HCT116 (cell line): ENCODE measurements at regions not wholly inside any gene's neighbourhood (a gene's known extent, or its start where the extent isn't known, plus 50 kb on each side); places are given as distances from the start of the nearest gene placed in this dataset.

Experiments
- ATAC-seq: fragments of 200-7000 bp; cut with Tn5 transposase; 2 replicates; pipeline ENCODE4 v1.9.1; 2020; ENCODE audit warnings: mild to moderate bottlenecking, moderate library complexity
- BruUV-seq: library from RNA; stranded (reverse); fragments of 400-500 nt; replicated peaks from 2 replicates; lab custom pipeline; 2021; lab: Mats Ljungman, UMichigan
- CTCF ChIA-PET: fragments of 300-600 bp; sonication (Branson Sonifier 250); formaldehyde crosslinking; loops from one replicate; lab custom pipeline; 2021; ENCODE audit warnings: antibody characterized with exemption; lab: Charles Lee
- POLR2A ChIA-PET: fragments of 300-600, 350-600 bp; sonication (Branson Sonifier 250); formaldehyde crosslinking; loops from one replicate; lab custom pipeline; 2021; ENCODE audit warnings: antibody characterized with exemption; lab: Charles Lee
- RAD21 ChIA-PET, 2 experiments: fragments of 300-600 bp; sonication (Branson Sonifier 250); formaldehyde crosslinking; loops; one replicate each; lab custom pipeline; 2023; ENCODE audit warnings: low total read pairs in 2 of 2; ENCODE audit not compliant: uncharacterized antibody in 2 of 2, unreplicated experiment in 2 of 2, low non-redundant PET in 1 of 2; lab: Charles Lee
- DNase-seq: peaks from one replicate; pipeline ENCODE4 v3.0.0-alpha.2; 2010; ENCODE audit warnings: low read depth, low spot score
- H2AFZ ChIP-seq: fragments of 200-600 bp; shearing (Covaris generic), sonication (generic); 2 replicates; pipeline ENCODE4 v1.6.1; 2017; ENCODE audit warnings: low read depth, mixed run types, mixed read lengths, antibody characterized with exemption, low read length; ENCODE audit not compliant: poor library complexity, severe bottlenecking
- H3K27ac ChIP-seq: 2 replicates; pipeline ENCODE4 v1.5.1; 2012; ENCODE audit warnings: low read depth, low read length
- H3K27me3 ChIP-seq: fragments of 200-600 bp; sonication (generic); 2 replicates; pipeline ENCODE4 v1.6.1; 2016; ENCODE audit warnings: mixed run types, low read length, mixed read lengths; ENCODE audit not compliant: insufficient read depth
- H3K36me3 ChIP-seq, 2 experiments: fragments of 200-500 bp in 1 of 2; fragments of 200-600 bp in 1 of 2; sonication (Bioruptor generic) in 1 of 2; sonication (generic) in 1 of 2; 2 replicates each; pipeline versions ENCODE4 v1.5.1 to v1.6.1; 2014 to 2016; ENCODE audit warnings: low read length in 2 of 2, inconsistent platforms in 1 of 2, mixed read lengths in 1 of 2, mixed run types in 1 of 2; ENCODE audit not compliant: insufficient read depth in 2 of 2, control insufficient read depth in 1 of 2
- H3K4me1 ChIP-seq, 2 experiments: fragments of 200-600 bp in 1 of 2; sonication (generic) in 1 of 2; 2 replicates each; pipeline versions ENCODE4 v1.5.1 to v1.6.1; 2012 to 2017; ENCODE audit warnings: low read length in 2 of 2, inconsistent platforms in 1 of 2, mild to moderate bottlenecking in 1 of 2, mixed read lengths in 1 of 2, mixed run types in 1 of 2, moderate library complexity in 1 of 2; ENCODE audit not compliant: insufficient read depth in 2 of 2, control insufficient read depth in 1 of 2
- H3K4me2 ChIP-seq: fragments of 200-600 bp; sonication (generic); 2 replicates; pipeline ENCODE4 v1.6.1; 2017; ENCODE audit warnings: mixed run types, low read length, mixed read lengths
- H3K4me3 ChIP-seq, 2 experiments: fragments of 200-600 bp in 1 of 2; sonication (generic) in 1 of 2; replicated peaks in 1 of 2; 2 replicates each; pipeline ENCODE4 v1.5.1; 2011 to 2016; ENCODE audit warnings: low read length in 2 of 2, control low read depth in 1 of 2, low read depth in 1 of 2, mild to moderate bottlenecking in 1 of 2, mixed read lengths in 1 of 2, mixed run types in 1 of 2
- H3K79me2 ChIP-seq: fragments of 200-600 bp; sonication (generic); 2 replicates; pipeline ENCODE4 v1.6.1; 2017; ENCODE audit warnings: mild to moderate bottlenecking, mixed run types, low read length, moderate library complexity, mixed read lengths; ENCODE audit not compliant: insufficient read depth
- H3K9ac ChIP-seq: fragments of 200-600 bp; sonication (generic); 2 replicates; pipeline ENCODE4 v1.6.1; 2016; ENCODE audit warnings: low read length, mixed read lengths
- H3K9me2 ChIP-seq: fragments of 200-600 bp; sonication (generic), shearing (Covaris generic); 2 replicates; pipeline ENCODE4 v1.6.1; 2017; ENCODE audit warnings: mixed run types, mild to moderate bottlenecking, moderate library complexity; ENCODE audit not compliant: insufficient read depth
- H3K9me3 ChIP-seq, 2 experiments: fragments of 200-500 bp in 1 of 2; fragments of 200-600 bp in 1 of 2; sonication (Bioruptor generic) in 1 of 2; sonication (generic) in 1 of 2; 2 replicates each; pipeline ENCODE4 v1.6.1; 2014 to 2017; ENCODE audit warnings: low read length in 2 of 2, mixed read lengths in 2 of 2, inconsistent platforms in 1 of 2, low read depth in 1 of 2, mild to moderate bottlenecking in 1 of 2, mixed run types in 1 of 2, moderate library complexity in 1 of 2; ENCODE audit not compliant: control insufficient read depth in 1 of 2, insufficient read depth in 1 of 2
- H4K20me1 ChIP-seq: fragments of 200-600 bp; sonication (generic), shearing (Covaris generic); 2 replicates; pipeline ENCODE4 v1.6.1; 2017; ENCODE audit warnings: mixed run types, mild to moderate bottlenecking, moderate library complexity; ENCODE audit not compliant: insufficient read depth
- ATF3 ChIP-seq: IDR thresholded peaks from 2 replicates; pipeline ENCODE4 v1.6.1; 2012
- CBX3 ChIP-seq: IDR thresholded peaks from 2 replicates; pipeline ENCODE4 v1.6.1; 2012; ENCODE audit warnings: low read depth
- CEBPB ChIP-seq: IDR thresholded peaks from 2 replicates; pipeline ENCODE4 v1.6.1; 2012; ENCODE audit warnings: low read depth
- CTCF ChIP-seq, 3 experiments: fragments of 200-600 bp in 1 of 3; sonication (generic) in 1 of 3; IDR thresholded peaks in 2 of 3; conservative IDR thresholded peaks in 1 of 3; 2 replicates each; pipeline ENCODE4 v1.5.1; 2012 to 2017; ENCODE audit warnings: low read depth in 2 of 3, low read length in 2 of 3, antibody characterized with exemption in 1 of 3, borderline replicate concordance in 1 of 3, control low read depth in 1 of 3, mild to moderate bottlenecking in 1 of 3, mixed read lengths in 1 of 3, mixed run types in 1 of 3, moderate library complexity in 1 of 3; ENCODE audit not compliant: insufficient read depth in 1 of 3
- EGR1 ChIP-seq: IDR thresholded peaks from 2 replicates; pipeline ENCODE4 v1.6.1; 2012; ENCODE audit warnings: low read depth
- ELF1 ChIP-seq: IDR thresholded peaks from 2 replicates; pipeline ENCODE4 v1.6.1; 2012; ENCODE audit warnings: low read depth, borderline replicate concordance
- EZH2 ChIP-seq: fragments of 200-600 bp; sonication (generic); IDR thresholded peaks from 2 replicates; pipeline ENCODE4 v1.6.1; 2017; ENCODE audit warnings: antibody characterized with exemption, mixed run types
- EZH2phosphoT487 ChIP-seq: fragments of 200-600 bp; IDR thresholded peaks from 2 replicates; pipeline ENCODE4 v1.6.1; 2018; ENCODE audit warnings: antibody characterized with exemption, borderline replicate concordance
- JUND ChIP-seq: IDR thresholded peaks from 2 replicates; pipeline ENCODE4 v1.6.1; 2012
- POLR2A ChIP-seq: IDR thresholded peaks from 2 replicates; pipeline ENCODE4 v1.7.0; 2011; ENCODE audit warnings: borderline replicate concordance; ENCODE audit not compliant: insufficient read depth, insufficient read length; ENCODE audit errors: extremely low read depth
- RAD21 ChIP-seq: IDR thresholded peaks from 2 replicates; pipeline ENCODE4 v1.6.1; 2012; ENCODE audit warnings: low read depth, mild to moderate bottlenecking
- REST ChIP-seq: IDR thresholded peaks from 2 replicates; pipeline ENCODE4 v1.6.1; 2012; ENCODE audit warnings: low read depth
- SIN3A ChIP-seq: IDR thresholded peaks from 2 replicates; pipeline ENCODE4 v1.6.1; 2012; ENCODE audit warnings: low read depth
- SP1 ChIP-seq: IDR thresholded peaks from 2 replicates; pipeline ENCODE4 v1.6.1; 2012; ENCODE audit warnings: low read depth
- TCF7L2 ChIP-seq: IDR thresholded peaks from 2 replicates; pipeline ENCODE4 v1.7.0; 2011; ENCODE audit warnings: borderline replicate concordance, inconsistent platforms; ENCODE audit not compliant: insufficient read depth, insufficient read length; ENCODE audit errors: extremely low read depth
- YY1 ChIP-seq: IDR thresholded peaks from 2 replicates; pipeline ENCODE4 v1.6.1; 2011; ENCODE audit warnings: low read length, low read depth, moderate library complexity, mild to moderate bottlenecking; ENCODE audit not compliant: insufficient replicate concordance; ENCODE audit errors: extremely low read depth
- ZFX ChIP-seq: fragments of 450-650 bp; IDR thresholded peaks from 2 replicates; pipeline ENCODE4 v1.6.1; 2017
- ZNF274 ChIP-seq: fragments of 200-500 bp; sonication (Bioruptor generic); IDR thresholded peaks from 2 replicates; pipeline ENCODE4 v1.6.1; 2014; ENCODE audit warnings: mild to moderate bottlenecking, low read depth, low read length, inconsistent platforms
- intact Hi-C: fragments of 100-400 bp; cut with micrococcal nuclease; formaldehyde crosslinking; loops from 2 replicates; pipeline ENCODE4 v1.10.0; 2022

- POLR2A ChIA-PET, result no interaction called here
- no peak overlapping the region for H2AFZ ChIP-seq
- no peak overlapping the region for H3K4me2 ChIP-seq
- no peak overlapping the region for H3K4me3 ChIP-seq
- H3K79me2 ChIP-seq, result no peaks in the 10 kb centered on the region
- H3K27me3 ChIP-seq, result no peaks in the 10 kb centered on the region
- no peak for TF ChIP-seq EGR1
- no peak for TF ChIP-seq SIN3A
- TF ChIP-seq ELF1, result no peak
- no peak for TF ChIP-seq YY1
- no peak for TF ChIP-seq SP1
- TF ChIP-seq EZH2phosphoT487, result no peak
- no peak for TF ChIP-seq CTCF (IDR thresholded peaks at IDR 0.05 in 2 of 3, conservative IDR thresholded peaks at IDR 0.05 in 1 of 3; ENCODE audit: borderline replicate concordance in 1 of 3, insufficient read depth in 1 of 3, low read depth in 2 of 3, low read length in 2 of 3)
- TF ChIP-seq POLR2A, result no peak
- TF ChIP-seq ATF3, result no peak
- no peak for TF ChIP-seq ZFX
- TF ChIP-seq RAD21, result no peak
- TF ChIP-seq REST, result no peak
- no peak for TF ChIP-seq TCF7L2
- TF ChIP-seq JUND, result no peak
- no peak for TF ChIP-seq CBX3
- no peak for TF ChIP-seq CEBPB
- TF ChIP-seq EZH2, result no peak
- no peak for TF ChIP-seq ZNF274
- peaks cover 4 to 19% of the 10 kb centered on the region in 2 experiments; a peak in 2 of 4 replicates for H3K9me3 ChIP-seq
- no peaks in the 10 kb centered on the region for H3K4me1 ChIP-seq
- RAD21 ChIA-PET, result no interaction called here
- no peaks in the 10 kb centered on the region for H3K36me3 ChIP-seq
- H3K9ac ChIP-seq, result no peak overlapping the region
- no peaks in the 10 kb centered on the region for H4K20me1 ChIP-seq
- intact Hi-C loops, result no loop called here
- CTCF ChIA-PET, result no interaction called here
- ATAC-seq (no peak), DNase-seq (no peak)
- no peaks in the 10 kb centered on the region for H3K9me2 ChIP-seq
- BruUV-seq, result no TSS peak
- H3K27ac ChIP-seq, result no peak overlapping the region
Observed at GRCh38 chr3:73827725-73828211, 203.0 kb upstream of the PDZRN3 start.
